PC-3 (cell line): ENCODE measurements at regions not wholly inside any gene's neighbourhood (a gene's known extent, or its start where the extent isn't known, plus 50 kb on each side); places are given as distances from the start of the nearest gene placed in this dataset.
A peak's percentile ranks its signal among the peaks of the same experiment; 100 is the strongest.

ENCODE experiments used
- ATAC-seq: fragments of 200-7000 bp; cut with Tn5 transposase; 2 replicates; pipeline ENCODE4 v1.9.1; 2020; ENCODE audit warnings: mild to moderate bottlenecking, moderate library complexity
- BruUV-seq: library from RNA; stranded (reverse); fragments of 400-500 nt; replicated peaks from 2 replicates; lab custom pipeline; 2021; lab: Mats Ljungman, UMichigan
- CTCF ChIA-PET: fragments of 300-600 bp; sonication (Branson Sonifier 250); formaldehyde crosslinking; loops from one replicate; lab custom pipeline; 2022; ENCODE audit warnings: antibody characterized with exemption; lab: Charles Lee
- POLR2A ChIA-PET: fragments of 300-600 bp; sonication (Branson Sonifier 250); formaldehyde crosslinking; loops from one replicate; lab custom pipeline; 2022; ENCODE audit warnings: antibody characterized with exemption; ENCODE audit not compliant: unreplicated experiment; lab: Charles Lee
- DNase-seq: peaks from one replicate; pipeline ENCODE4 v3.0.0-alpha.2; 2015
- H2AFZ ChIP-seq: fragments of 300-600 bp; sonication (generic); 2 replicates; pipeline ENCODE4 v1.6.0; 2016; ENCODE audit warnings: antibody characterized with exemption, low read length
- H3F3A ChIP-seq: fragments of 300-600 bp; sonication (generic); one replicate; pipeline ENCODE4 v1.6.0; 2017; ENCODE audit warnings: antibody characterized with exemption, low read length, control low read depth, mild to moderate bottlenecking; ENCODE audit not compliant: unreplicated experiment
- H3K27ac ChIP-seq: fragments of 300-600 bp; sonication (generic); 2 replicates; pipeline ENCODE4 v1.5.1; 2016; ENCODE audit warnings: mild to moderate bottlenecking, low read length
- H3K27me3 ChIP-seq: fragments of 300-600 bp; sonication (generic); 2 replicates; pipeline ENCODE4 v1.6.1; 2016; ENCODE audit warnings: low read length, mixed read lengths
- H3K36me3 ChIP-seq: fragments of 300-600 bp; sonication (generic); 2 replicates; pipeline ENCODE4 v1.6.1; 2016; ENCODE audit warnings: low read depth, mixed run types, low read length, mixed read lengths
- H3K4me1 ChIP-seq: fragments of 300-600 bp; sonication (generic); 2 replicates; pipeline ENCODE4 v1.5.1; 2016; ENCODE audit warnings: low read length; ENCODE audit not compliant: insufficient read depth
- H3K4me2 ChIP-seq: fragments of 300-600 bp; sonication (generic); 2 replicates; pipeline ENCODE4 v1.6.0; 2016; ENCODE audit warnings: low read length
- H3K4me3 ChIP-seq: fragments of 300-600 bp; sonication (generic); 2 replicates; pipeline ENCODE4 v1.5.1; 2016; ENCODE audit warnings: mild to moderate bottlenecking, low read length, mixed read lengths
- H3K79me2 ChIP-seq: fragments of 300-600 bp; sonication (generic); 2 replicates; pipeline ENCODE4 v1.6.1; 2017; ENCODE audit warnings: low read length, mixed read lengths
- H3K9ac ChIP-seq: fragments of 300-600 bp; sonication (generic); 2 replicates; pipeline ENCODE4 v1.6.0; 2016; ENCODE audit warnings: mild to moderate bottlenecking, low read length
- H3K9me2 ChIP-seq: fragments of 300-600 bp; sonication (generic); replicated peaks from 2 replicates; pipeline ENCODE4 v1.6.1; 2016; ENCODE audit warnings: mixed run types, low read length, mixed read lengths
- H3K9me3 ChIP-seq: fragments of 300-600 bp; sonication (generic); 2 replicates; pipeline ENCODE4 v1.6.1; 2016; ENCODE audit warnings: low read length, mixed read lengths
- H4K20me1 ChIP-seq: fragments of 300-600 bp; sonication (generic); 2 replicates; pipeline ENCODE4 v1.6.1; 2016; ENCODE audit warnings: low read length, mixed read lengths
- CTCF ChIP-seq: fragments of 300-600 bp; sonication (generic); conservative IDR thresholded peaks from 2 replicates; pipeline ENCODE4 v1.5.1; 2017; ENCODE audit warnings: antibody characterized with exemption, low read depth, mild to moderate bottlenecking, low read length
- EZH2 ChIP-seq: fragments of 300-600 bp; sonication (generic); IDR thresholded peaks from one replicate; pipeline ENCODE4 v1.6.1; 2017; ENCODE audit warnings: antibody characterized with exemption, mild to moderate bottlenecking, low read length; ENCODE audit not compliant: unreplicated experiment
- EZH2phosphoT487 ChIP-seq: fragments of 300-600 bp; sonication (generic); IDR thresholded peaks from 2 replicates; pipeline ENCODE4 v1.6.1; 2018; ENCODE audit warnings: mild to moderate bottlenecking, antibody characterized with exemption, low read length, borderline replicate concordance
- intact Hi-C: fragments of 100-400 bp; cut with micrococcal nuclease; formaldehyde crosslinking; loops from 2 replicates; pipeline ENCODE4 v1.9.0; 2023

- Histone ChIP-seq H3K4me2 (no peak overlapping the region), H3K27me3 (no peaks in the 10 kb centered on the region), H3K9me3 (no peaks in the 10 kb centered on the region), H3K27ac (no peak overlapping the region), H3K4me3 (no peak overlapping the region), H2AFZ (no peak overlapping the region), H3K79me2 (no peaks in the 10 kb centered on the region), H3K4me1 (peaks cover 9% of the 10 kb centered on the region), H3F3A (no peaks in the 10 kb centered on the region), H3K36me3 (no peaks in the 10 kb centered on the region), H3K9me2 (no peaks in the 10 kb centered on the region), H4K20me1 (no peaks in the 10 kb centered on the region), H3K9ac (no peak overlapping the region)
- CTCF ChIA-PET, result no interaction called here
- POLR2A ChIA-PET, result interaction anchor here (0.6 kb wide), 1 partner anchor 75 kb away, joined by 3 read pairs; no protein-coding TSS in a partner anchor
- DNase-seq (peak; percentile 28), ATAC-seq (no peak)
- no TSS peak for BruUV-seq
- TF ChIP-seq CTCF, result no peak
- TF ChIP-seq EZH2phosphoT487, result no peak
- no peak for TF ChIP-seq EZH2
- intact Hi-C loops, result no loop called here
Measured at GRCh38 chr1:239302696-239303095, 83.7 kb upstream of the CHRM3 start.

- Histone ChIP-seq H3K79me2 (no peaks in the 10 kb centered on the region), H4K20me1 (no peaks in the 10 kb centered on the region), H3K4me3 (no peak overlapping the region), H3K27me3 (no peaks in the 10 kb centered on the region), H2AFZ (no peak overlapping the region), H3F3A (no peaks in the 10 kb centered on the region), H3K36me3 (no peaks in the 10 kb centered on the region), H3K27ac (no peak overlapping the region), H3K9ac (no peak overlapping the region), H3K9me3 (no peaks in the 10 kb centered on the region), H3K4me1 (peaks cover 1% of the 10 kb centered on the region), H3K9me2 (no peaks in the 10 kb centered on the region), H3K4me2 (no peak overlapping the region)
- POLR2A ChIA-PET, result no interaction called here
- intact Hi-C loops, result no loop called here
- CTCF ChIA-PET, result no interaction called here
- no peak for ATAC-seq
- no TSS peak for BruUV-seq
- TF ChIP-seq EZH2 (no peak), CTCF (no peak), EZH2phosphoT487 (no peak)
- DNase-seq, result no peak
Measured at GRCh38 chr1:239301251-239301650, 85.1 kb upstream of the CHRM3 start.

GRCh38 chr1:239297910-239298309 lies 88.5 kb upstream of the CHRM3 start:
- Histone ChIP-seq H3K27ac (no peak overlapping the region), H3K36me3 (no peaks in the 10 kb centered on the region), H2AFZ (no peak overlapping the region), H3K9ac (no peak overlapping the region), H3K27me3 (no peaks in the 10 kb centered on the region), H3K9me2 (no peaks in the 10 kb centered on the region), H3K79me2 (no peaks in the 10 kb centered on the region), H4K20me1 (no peaks in the 10 kb centered on the region), H3K4me2 (no peak overlapping the region), H3K9me3 (no peaks in the 10 kb centered on the region), H3K4me1 (no peaks in the 10 kb centered on the region), H3K4me3 (no peak overlapping the region), H3F3A (no peaks in the 10 kb centered on the region)
- intact Hi-C loops, result no loop called here
- DNase-seq (no peak), ATAC-seq (no peak)
- TF ChIP-seq EZH2phosphoT487 (no peak), EZH2 (no peak), CTCF (no peak)
- CTCF ChIA-PET, result no interaction called here
- POLR2A ChIA-PET, result no interaction called here
- BruUV-seq, result no TSS peak
